ENCODE measurements at regions not wholly inside any gene's neighbourhood (a gene's known extent, or its start where the extent isn't known, plus 50 kb on each side); places are given as distances from the start of the nearest gene placed in this dataset.

DNA sequence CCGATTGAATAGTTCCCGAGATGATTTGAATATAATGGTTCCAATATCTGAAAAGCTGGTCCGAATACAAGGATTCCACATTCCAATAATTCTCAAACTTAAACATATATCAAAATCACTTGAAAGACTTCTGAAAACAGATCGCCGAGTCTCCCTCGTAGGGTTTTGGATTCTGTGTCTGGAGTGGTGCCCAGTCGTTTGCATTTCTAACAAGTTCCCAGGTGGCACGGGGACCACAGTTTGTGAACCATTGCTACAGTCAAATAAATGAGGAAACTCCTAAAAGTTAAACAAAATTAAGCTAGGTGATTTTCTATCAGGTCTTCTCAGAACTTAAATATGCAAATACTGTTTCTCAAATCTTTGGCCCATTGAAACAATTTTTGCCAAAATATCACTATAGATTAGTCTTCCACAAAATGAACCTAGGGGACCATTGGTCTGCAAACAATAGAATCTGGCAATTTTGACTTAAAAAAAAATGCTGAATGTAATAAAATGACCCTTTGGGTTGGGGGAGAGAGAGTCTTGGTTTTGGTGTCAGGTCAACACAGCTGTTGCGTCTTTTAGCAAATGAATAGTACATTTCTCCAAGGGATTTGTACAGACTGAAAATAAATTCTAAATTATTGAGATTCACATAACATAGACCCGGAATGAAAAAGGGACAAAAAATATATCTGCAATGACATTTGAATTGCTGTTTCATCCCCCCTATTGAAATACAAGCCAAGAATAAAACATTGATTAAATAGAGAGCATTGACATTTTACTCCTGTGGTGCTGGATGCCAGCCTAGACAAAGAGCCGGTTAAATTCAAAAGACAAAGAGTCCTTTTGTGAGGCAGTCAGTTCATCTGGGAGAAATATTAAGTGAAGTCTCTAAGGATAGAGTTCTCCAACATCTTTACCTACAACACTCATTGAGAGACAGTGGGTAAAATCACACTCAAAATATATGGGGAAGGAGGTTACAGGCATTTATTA lies 175.7 kb upstream of the ADAMTS9 start:
- Histone ChIP-seq H3K79me2 (ENCODE audit: control insufficient read depth, insufficient read depth, low read length) (no peaks in the 10 kb centered on the region), H2AFZ (ENCODE audit: control insufficient read depth, low read depth, low read length) (no peak overlapping the region), H3K4me1 (ENCODE audit: control insufficient read depth, insufficient read depth, low read length) (no peaks in the 10 kb centered on the region), H3K9ac (ENCODE audit: control insufficient read depth, insufficient read depth, low read length) (no peak overlapping the region), H3K4me3 (no peak overlapping the region), H3K4me2 (ENCODE audit: control insufficient read depth, insufficient read depth) (no peak overlapping the region), H3K27me3 (replicated peaks in 1 of 2; ENCODE audit: control insufficient read depth in 2 of 2, insufficient read depth in 2 of 2, low read length in 1 of 2) (no peaks in the 10 kb centered on the region), H3K27ac (ENCODE audit: control insufficient read depth, insufficient read depth) (no peak overlapping the region), H4K20me1 (ENCODE audit: control insufficient read depth, insufficient read depth) (no peaks in the 10 kb centered on the region), H3K36me3 (ENCODE audit: control insufficient read depth in 2 of 2, insufficient read depth in 2 of 2, low read length in 1 of 2) (no peaks in the 10 kb centered on the region), H3K9me3 (replicated peaks; ENCODE audit: control insufficient read depth, insufficient read depth, low read length) (no peaks in the 10 kb centered on the region)
- ChIA-PET RAD21 (ENCODE audit: unreplicated experiment) (no interaction called here), SMC1A (ENCODE audit: uncharacterized antibody, unreplicated experiment) (interaction anchor here (1.2 kb wide), 1 partner anchor 18 kb away, joined by 3 read pairs; no protein-coding TSS in a partner anchor), POLR2A (interaction anchor here (0.5 kb wide), 1 partner anchor 328 kb away, joined by 6 read pairs; no protein-coding TSS in a partner anchor), CTCF (no interaction called here)
- TF ChIP-seq YBX1 (IDR thresholded peaks at IDR 0.05) (no peak), CREB1 (IDR thresholded peaks at IDR 0.05; ENCODE audit: low read depth) (no peak), SIN3A (IDR thresholded peaks at IDR 0.05; ENCODE audit: low read depth, low read length) (no peak), BCL11A (IDR thresholded peaks at IDR 0.05; ENCODE audit: low read depth, low read length) (no peak), TCF12 (IDR thresholded peaks at IDR 0.05; ENCODE audit: low read depth, low read length) (no peak), ZZZ3 (IDR thresholded peaks at IDR 0.05; ENCODE audit: control insufficient read depth, insufficient read length, low read depth) (no peak), MTA2 (IDR thresholded peaks at IDR 0.05; ENCODE audit: low read depth) (no peak), DPF2 (IDR thresholded peaks at IDR 0.05) (no peak)
- TF ChIP-seq, protein P1, sequence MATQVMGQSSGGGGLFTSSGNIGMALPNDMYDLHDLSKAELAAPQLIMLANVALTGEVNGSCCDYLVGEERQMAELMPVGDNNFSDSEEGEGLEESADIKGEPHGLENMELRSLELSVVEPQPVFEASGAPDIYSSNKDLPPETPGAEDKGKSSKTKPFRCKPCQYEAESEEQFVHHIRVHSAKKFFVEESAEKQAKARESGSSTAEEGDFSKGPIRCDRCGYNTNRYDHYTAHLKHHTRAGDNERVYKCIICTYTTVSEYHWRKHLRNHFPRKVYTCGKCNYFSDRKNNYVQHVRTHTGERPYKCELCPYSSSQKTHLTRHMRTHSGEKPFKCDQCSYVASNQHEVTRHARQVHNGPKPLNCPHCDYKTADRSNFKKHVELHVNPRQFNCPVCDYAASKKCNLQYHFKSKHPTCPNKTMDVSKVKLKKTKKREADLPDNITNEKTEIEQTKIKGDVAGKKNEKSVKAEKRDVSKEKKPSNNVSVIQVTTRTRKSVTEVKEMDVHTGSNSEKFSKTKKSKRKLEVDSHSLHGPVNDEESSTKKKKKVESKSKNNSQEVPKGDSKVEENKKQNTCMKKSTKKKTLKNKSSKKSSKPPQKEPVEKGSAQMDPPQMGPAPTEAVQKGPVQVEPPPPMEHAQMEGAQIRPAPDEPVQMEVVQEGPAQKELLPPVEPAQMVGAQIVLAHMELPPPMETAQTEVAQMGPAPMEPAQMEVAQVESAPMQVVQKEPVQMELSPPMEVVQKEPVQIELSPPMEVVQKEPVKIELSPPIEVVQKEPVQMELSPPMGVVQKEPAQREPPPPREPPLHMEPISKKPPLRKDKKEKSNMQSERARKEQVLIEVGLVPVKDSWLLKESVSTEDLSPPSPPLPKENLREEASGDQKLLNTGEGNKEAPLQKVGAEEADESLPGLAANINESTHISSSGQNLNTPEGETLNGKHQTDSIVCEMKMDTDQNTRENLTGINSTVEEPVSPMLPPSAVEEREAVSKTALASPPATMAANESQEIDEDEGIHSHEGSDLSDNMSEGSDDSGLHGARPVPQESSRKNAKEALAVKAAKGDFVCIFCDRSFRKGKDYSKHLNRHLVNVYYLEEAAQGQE (IDR thresholded peaks at IDR 0.05; ENCODE audit: low read depth, low read length) = no peak
- 51% methylated on average over 11 of the region's 11 CpGs for WGBS (ENCODE audit: insufficient coverage, insufficient replicate concordance, low lambda C conversion rate, missing lambda C conversion rate)
- in situ Hi-C loops (cut with MboI) (no loop called here), intact Hi-C loops (cut with micrococcal nuclease; ENCODE audit: unreplicated experiment) (no loop called here)
- FAIRE-seq (no peak), DNase-seq (ENCODE audit: low read depth, low spot score) (no peak), ATAC-seq (no peak)
- no TSS peak for BruUV-seq (replicated peaks)

Data from GM12878 (cell line).